ENCODE measurements at regions not wholly inside any gene's neighbourhood (a gene's known extent, or its start where the extent isn't known, plus 50 kb on each side); places are given as distances from the start of the nearest gene placed in this dataset.
A peak's percentile ranks its signal among the peaks of the same experiment; 100 is the strongest.

DNA sequence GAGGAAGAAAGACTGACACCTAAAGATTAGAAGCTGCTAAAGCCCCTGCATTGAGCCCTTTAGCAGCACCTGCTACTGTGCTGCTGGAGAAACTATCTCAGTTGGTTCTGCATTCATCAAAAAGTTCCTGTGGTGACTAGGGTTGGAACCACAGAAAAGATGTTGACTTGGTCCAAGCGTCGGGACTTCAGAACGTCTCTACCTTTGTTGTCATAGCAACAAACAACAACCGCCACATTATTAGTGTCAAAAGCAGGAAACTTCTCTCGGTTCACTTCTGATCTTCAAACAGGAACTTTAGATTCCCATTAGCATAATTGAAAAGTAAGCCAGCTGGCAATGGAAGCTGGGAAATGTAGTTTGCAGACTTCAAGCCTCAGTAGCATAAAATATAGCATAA, 368.0 kb downstream of the SEC23A start:
- DNase-seq (ENCODE audit: low spot score in 2 of 2) (no peak), ATAC-seq (no peak)
- no peaks in the 10 kb centered on the region for H3K36me3 Mint-ChIP-seq
- no peak overlapping the region for H3K27ac Mint-ChIP-seq
- H3K4me1 Mint-ChIP-seq: no peaks in the 10 kb centered on the region
- H3K9me3 Mint-ChIP-seq: peaks cover under 1% of the 10 kb centered on the region
- no peak overlapping the region for H3K4me3 Mint-ChIP-seq

DNA sequence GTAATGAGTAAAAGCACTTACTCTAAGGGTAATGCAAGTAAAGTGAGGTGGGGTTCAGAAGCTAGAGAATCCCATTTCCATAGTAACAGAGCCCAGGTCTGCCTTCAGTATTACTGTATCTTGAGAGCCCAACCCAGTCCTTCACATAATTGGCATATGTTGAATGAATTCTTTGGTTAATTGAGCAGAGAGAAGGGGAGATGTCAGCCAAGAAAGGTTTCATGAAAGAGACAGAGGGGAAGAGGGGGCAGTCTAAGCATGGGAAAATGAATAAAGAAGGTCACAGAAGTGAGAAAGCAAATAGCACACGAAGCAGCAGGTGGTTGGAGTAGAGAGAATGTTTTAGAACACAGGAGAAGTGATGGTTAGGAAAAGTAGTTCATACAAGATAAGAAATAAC, 371.1 kb downstream of the SEC23A start:
- H3K27ac Mint-ChIP-seq: no peak overlapping the region

DNA sequence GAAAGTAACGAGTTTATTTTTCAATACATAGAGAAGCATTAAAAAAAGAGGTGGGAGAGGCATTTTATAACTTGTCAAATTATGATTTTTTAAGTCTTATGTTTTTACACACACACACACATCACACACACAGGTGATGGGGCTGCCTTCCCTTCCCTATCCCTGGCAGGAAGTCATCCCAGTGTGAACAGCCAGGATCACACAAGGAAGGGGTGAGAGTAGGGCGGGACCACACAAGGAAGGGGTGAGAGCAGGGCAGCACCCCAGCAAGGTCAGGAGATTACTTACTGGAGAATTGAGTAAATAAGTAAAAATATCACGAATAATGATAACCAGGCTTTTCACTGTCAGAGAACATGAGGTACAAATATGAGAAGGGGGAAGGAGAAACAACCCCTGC, 372.6 kb downstream of the SEC23A start:
- ATAC-seq (no peak), DNase-seq (ENCODE audit: low spot score in 2 of 2) (no peak)
- H3K36me3 Mint-ChIP-seq: no peaks in the 10 kb centered on the region
- H3K4me3 Mint-ChIP-seq: no peak overlapping the region
- no peak overlapping the region for H3K27ac Mint-ChIP-seq
- H3K9me3 Mint-ChIP-seq: no peaks in the 10 kb centered on the region
- H3K4me1 Mint-ChIP-seq: no peaks in the 10 kb centered on the region

More for the DNA sequence above, 371.1 kb downstream of the SEC23A start:
- no peaks in the 10 kb centered on the region for H3K9me3 Mint-ChIP-seq
- H3K4me1 Mint-ChIP-seq: no peaks in the 10 kb centered on the region
- H3K36me3 Mint-ChIP-seq: no peaks in the 10 kb centered on the region
- no peak for ATAC-seq
- no peak for DNase-seq (ENCODE audit: low spot score in 2 of 2)
- no peak overlapping the region for H3K4me3 Mint-ChIP-seq

DNA sequence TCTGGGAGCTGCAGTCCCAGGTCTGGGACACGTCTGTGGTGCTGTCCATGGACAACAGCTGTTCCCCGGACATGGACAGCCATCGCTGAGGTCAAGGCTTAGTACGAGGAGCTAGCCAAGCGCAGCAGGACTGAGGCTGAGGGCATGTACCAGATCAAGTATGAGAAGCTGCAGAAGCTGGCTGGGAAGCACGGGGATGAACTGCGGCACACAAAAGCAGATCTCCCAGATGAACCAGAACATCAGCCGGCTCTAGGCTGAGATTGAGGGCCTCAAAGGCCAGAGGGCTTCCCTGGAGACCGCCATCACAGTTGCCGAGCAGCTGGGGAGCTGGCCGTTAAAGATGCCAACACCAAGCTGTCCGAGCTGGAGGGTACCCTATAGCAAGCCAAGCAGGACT, 375.3 kb downstream of the SEC23A start:
- Mint-ChIP-seq H3K36me3 (no peaks in the 10 kb centered on the region), H3K4me3 (no peak overlapping the region), H3K27ac (no peak overlapping the region), H3K9me3 (no peaks in the 10 kb centered on the region), H3K4me1 (no peaks in the 10 kb centered on the region)
- no peak for DNase-seq (ENCODE audit: low spot score in 2 of 2)
- no peak for ATAC-seq

DNA sequence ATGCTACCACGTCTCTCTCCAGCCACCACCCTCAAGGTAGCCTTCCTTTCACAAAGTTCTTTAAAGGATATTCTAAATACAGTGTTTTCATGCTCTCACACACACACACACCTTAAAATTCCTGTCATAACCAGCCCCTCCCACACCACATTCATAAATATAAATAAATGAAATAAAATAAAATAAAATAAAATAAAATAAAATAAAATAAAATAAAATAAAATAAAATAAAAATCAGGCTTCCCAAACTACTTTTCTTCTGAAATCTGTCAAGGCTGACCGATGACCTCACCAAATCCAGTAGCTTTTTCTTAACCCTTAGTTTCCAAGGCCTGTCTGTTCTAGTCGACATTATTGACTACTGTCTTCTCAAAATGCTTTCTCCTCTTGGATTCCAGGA, 378.4 kb downstream of the SEC23A start:
- no peaks in the 10 kb centered on the region for H3K9me3 Mint-ChIP-seq
- H3K4me3 Mint-ChIP-seq: no peak overlapping the region
- DNase-seq (ENCODE audit: low spot score in 2 of 2) (no peak), ATAC-seq (no peak)
- no peaks in the 10 kb centered on the region for H3K36me3 Mint-ChIP-seq
- H3K27ac Mint-ChIP-seq: no peak overlapping the region
- H3K4me1 Mint-ChIP-seq: no peaks in the 10 kb centered on the region

DNA sequence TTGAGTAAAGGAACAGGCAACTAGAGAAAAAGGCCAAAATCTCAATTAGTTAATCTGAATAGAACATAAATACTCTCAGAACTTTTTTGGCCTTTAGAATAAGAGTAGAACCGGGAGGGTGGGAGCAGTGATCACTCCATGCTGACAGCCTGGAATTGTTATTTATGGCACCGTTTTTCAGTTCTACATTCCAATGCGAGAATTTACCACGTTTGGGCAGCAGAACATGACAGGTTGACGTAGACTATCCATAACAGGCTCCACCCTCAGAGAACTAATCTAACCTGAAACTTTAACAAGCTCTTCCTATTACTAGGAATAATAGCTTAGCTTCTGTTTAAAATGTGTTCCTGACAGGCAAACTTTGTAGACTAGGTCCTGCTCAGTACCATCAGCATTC, 379.1 kb downstream of the SEC23A start:
- Mint-ChIP-seq H3K27ac (no peak overlapping the region), H3K36me3 (no peaks in the 10 kb centered on the region), H3K9me3 (no peaks in the 10 kb centered on the region), H3K4me1 (no peaks in the 10 kb centered on the region), H3K4me3 (no peak overlapping the region)
- DNase-seq (ENCODE audit: low spot score in 2 of 2) (no peak), ATAC-seq (no peak)

DNA sequence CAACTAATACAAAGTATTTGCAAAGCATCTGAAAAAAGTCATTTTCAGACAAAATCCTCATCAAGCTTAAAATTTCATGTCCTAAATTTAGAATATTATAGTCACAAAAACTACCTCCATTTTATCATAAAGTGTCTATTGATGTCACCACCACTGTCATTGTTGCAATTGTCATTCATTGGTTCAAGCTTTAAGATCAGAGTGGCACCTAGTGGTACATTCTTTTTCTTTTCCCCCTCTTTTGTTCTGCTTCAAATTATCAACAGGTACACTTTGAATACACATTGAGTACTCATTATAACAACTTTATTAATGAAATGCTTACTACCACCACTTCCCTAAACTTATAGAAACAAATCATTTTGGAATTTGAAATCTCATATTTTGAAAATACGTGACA, 379.8 kb downstream of the SEC23A start:
- no peak overlapping the region for H3K27ac Mint-ChIP-seq
- H3K9me3 Mint-ChIP-seq: no peaks in the 10 kb centered on the region
- ATAC-seq (no peak), DNase-seq (ENCODE audit: low spot score in 2 of 2) (no peak)
- H3K4me3 Mint-ChIP-seq: no peak overlapping the region
- H3K36me3 Mint-ChIP-seq: no peaks in the 10 kb centered on the region
- H3K4me1 Mint-ChIP-seq: no peaks in the 10 kb centered on the region

DNA sequence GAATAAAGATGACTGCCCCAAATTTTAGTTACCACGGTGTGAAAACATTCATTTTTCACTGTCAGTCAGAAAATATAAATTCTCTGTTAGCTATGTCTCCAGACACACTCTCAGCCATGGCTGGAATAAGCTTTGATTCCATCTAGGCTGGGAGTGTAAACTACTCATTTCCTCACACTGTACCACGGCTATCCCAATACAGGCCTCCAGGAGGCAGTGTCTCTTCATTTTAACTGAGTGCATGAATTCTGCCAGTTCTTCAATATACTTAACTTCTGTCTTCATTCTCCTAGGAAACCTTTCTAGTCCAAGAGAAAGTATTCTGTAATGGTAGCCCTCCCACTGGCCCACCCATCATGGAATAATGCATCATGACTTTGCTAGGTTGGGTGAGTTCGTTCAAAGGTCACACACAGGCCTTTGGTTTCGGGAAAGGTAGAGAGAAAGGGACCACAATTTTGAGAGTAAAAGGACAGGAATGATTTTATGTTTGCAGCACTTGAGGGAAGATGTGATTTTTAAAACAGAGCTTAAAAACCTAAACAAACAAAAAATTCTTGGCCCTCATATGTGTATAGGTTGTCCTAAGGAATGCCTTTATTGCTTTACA, 381.1 kb downstream of the SEC23A start:
- ATAC-seq: no peak
- H3K4me3 Mint-ChIP-seq: no peak overlapping the region
- DNase-seq (ENCODE audit: low spot score in 2 of 2): peak in 1 of 2 donors; percentile 58

DNA sequence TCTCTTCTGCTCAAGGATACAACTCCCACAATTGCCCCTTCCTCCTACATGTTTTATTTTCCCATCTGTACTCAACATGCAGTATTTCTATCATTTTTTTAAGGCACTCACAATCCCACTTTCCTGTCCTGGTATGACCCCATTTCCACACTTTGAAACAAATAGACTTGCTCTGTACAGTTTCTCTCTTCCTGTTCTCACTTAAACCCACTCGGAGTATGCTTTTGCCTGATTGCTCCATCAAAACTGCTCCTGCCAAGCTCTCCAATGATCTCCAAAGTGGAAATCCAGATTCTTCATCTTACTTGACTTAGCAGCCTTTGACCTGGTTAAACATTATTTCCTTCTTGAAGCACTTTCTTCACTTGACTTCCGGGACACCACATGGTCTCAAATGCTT, 384.5 kb downstream of the SEC23A start:
- Mint-ChIP-seq H3K4me3 (no peak overlapping the region), H3K4me1 (no peaks in the 10 kb centered on the region), H3K36me3 (no peaks in the 10 kb centered on the region), H3K9me3 (peaks cover 4% of the 10 kb centered on the region), H3K27ac (no peak overlapping the region)
- DNase-seq (ENCODE audit: low spot score in 2 of 2) (no peak), ATAC-seq (no peak)

More for the DNA sequence above, 381.1 kb downstream of the SEC23A start:
- Mint-ChIP-seq H3K27ac (no peak overlapping the region), H3K36me3 (no peaks in the 10 kb centered on the region), H3K4me1 (no peaks in the 10 kb centered on the region), H3K9me3 (peaks cover 4% of the 10 kb centered on the region)

DNA sequence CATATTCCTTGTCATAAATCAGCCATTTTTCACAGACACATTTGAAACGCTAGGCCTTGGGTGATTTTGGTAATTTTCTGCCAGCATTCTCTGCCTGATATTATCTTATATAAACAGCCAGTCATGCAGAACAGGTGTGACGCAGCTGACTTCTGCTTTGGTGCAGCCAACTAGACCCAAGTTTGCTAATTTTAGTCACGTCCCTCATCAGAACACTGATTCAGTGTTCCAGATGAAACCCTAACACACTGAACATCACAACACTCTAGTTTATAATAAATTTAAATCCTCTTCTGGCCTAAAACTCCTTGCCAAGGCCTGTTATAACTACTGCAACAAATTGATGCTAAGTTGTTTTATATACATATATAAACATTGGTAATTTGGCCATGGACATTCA, 386.1 kb downstream of the SEC23A start:
- no peaks in the 10 kb centered on the region for H3K36me3 Mint-ChIP-seq
- DNase-seq (ENCODE audit: low spot score in 2 of 2) (no peak), ATAC-seq (no peak)
- H3K27ac Mint-ChIP-seq: no peak overlapping the region
- H3K4me3 Mint-ChIP-seq: no peak overlapping the region
- H3K9me3 Mint-ChIP-seq: peaks cover 8% of the 10 kb centered on the region
- no peaks in the 10 kb centered on the region for H3K4me1 Mint-ChIP-seq

DNA sequence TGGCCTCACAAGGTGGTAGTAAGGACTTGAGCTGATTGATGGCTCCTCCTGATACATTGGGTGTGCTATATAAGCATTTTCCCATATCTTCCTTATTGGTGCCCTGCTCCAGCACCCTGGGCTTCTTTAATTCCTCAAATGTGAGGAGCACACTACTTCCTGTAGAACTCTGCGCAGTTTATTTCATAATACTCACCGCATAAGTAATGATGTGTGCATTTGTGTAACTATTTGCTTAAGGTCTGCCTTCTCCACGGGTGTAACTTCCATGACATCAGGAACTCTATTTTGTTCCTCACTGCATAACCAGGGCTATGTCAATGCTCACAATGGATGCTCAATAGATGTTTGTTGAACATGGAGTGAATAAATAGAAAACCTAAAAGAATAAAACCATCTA, 392.2 kb downstream of the SEC23A start:
- Mint-ChIP-seq H3K4me1 (no peaks in the 10 kb centered on the region), H3K4me3 (no peak overlapping the region), H3K9me3 (peaks cover 4% of the 10 kb centered on the region), H3K27ac (no peak overlapping the region), H3K36me3 (no peaks in the 10 kb centered on the region)
- no peak for DNase-seq (ENCODE audit: low spot score in 2 of 2)
- no peak for ATAC-seq

DNA sequence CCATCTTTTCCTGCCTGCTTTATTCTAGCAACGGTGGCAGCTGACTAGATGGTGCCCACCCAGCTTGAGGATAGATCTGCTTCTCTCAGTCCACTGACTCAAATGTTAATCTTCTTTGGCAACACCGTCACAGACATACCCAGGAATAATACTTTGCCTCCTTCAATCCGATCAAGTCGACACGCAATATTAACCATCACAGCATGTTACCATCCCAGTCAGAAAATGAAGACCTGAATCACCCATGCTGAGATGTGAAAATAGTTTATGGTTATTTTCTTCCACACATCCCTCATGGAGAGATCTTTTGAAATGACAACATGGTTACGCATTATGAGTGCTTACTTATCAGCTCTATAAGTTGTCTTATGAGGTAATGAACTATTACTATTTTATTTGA, 392.8 kb downstream of the SEC23A start:
- no peaks in the 10 kb centered on the region for H3K4me1 Mint-ChIP-seq
- ATAC-seq (no peak), DNase-seq (ENCODE audit: low spot score in 2 of 2) (no peak)
- no peak overlapping the region for H3K27ac Mint-ChIP-seq
- no peaks in the 10 kb centered on the region for H3K36me3 Mint-ChIP-seq
- peaks cover 4% of the 10 kb centered on the region for H3K9me3 Mint-ChIP-seq
- no peak overlapping the region for H3K4me3 Mint-ChIP-seq

DNA sequence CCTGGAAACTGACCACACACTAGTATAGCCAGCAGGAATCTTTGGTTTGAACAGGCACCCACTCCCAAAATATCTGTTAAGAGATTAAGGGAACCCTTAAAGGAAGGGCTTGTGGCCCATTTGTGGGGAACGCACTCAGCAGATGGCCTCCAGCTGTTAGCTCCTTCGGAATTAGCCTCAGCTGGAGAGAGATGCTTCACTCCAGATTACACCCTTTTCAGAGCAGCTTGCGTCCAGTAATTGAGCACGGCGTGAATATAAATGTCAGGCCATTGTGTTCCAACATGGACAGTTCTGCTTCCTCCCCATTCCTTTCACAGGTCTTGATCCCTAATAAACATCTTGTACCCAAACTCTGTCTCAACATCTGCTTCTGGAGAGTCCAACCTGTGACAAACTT, 397.8 kb downstream of the SEC23A start:
- no peak overlapping the region for H3K4me3 Mint-ChIP-seq
- H3K9me3 Mint-ChIP-seq: peaks cover 3% of the 10 kb centered on the region
- no peaks in the 10 kb centered on the region for H3K4me1 Mint-ChIP-seq
- ATAC-seq (no peak), DNase-seq (ENCODE audit: low spot score in 2 of 2) (no peak)
- no peaks in the 10 kb centered on the region for H3K36me3 Mint-ChIP-seq
- H3K27ac Mint-ChIP-seq: no peak overlapping the region

DNA sequence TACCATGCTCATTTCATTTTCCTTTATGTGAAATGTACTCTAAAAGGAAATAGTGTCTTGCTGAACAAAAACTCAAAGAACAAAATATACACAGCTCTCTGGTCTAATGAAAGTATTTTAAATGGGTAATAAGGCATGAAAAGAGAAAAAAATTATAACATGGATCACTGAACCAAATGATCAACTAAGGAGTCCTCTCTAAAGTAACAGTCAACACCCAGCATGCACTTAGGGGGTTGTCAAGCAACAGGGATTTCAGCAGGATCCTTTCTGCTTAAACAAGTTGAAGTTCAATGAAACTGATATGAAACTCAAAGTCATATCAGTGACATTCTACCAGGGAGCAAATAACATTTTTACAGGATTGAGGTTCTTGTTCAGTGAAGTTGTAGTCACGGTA, 398.8 kb downstream of the SEC23A start:
- no peaks in the 10 kb centered on the region for H3K36me3 Mint-ChIP-seq
- no peak overlapping the region for H3K4me3 Mint-ChIP-seq
- no peaks in the 10 kb centered on the region for H3K4me1 Mint-ChIP-seq
- no peak overlapping the region for H3K27ac Mint-ChIP-seq
- ATAC-seq (no peak), DNase-seq (ENCODE audit: low spot score in 2 of 2) (no peak)
- peaks cover 9% of the 10 kb centered on the region for H3K9me3 Mint-ChIP-seq

DNA sequence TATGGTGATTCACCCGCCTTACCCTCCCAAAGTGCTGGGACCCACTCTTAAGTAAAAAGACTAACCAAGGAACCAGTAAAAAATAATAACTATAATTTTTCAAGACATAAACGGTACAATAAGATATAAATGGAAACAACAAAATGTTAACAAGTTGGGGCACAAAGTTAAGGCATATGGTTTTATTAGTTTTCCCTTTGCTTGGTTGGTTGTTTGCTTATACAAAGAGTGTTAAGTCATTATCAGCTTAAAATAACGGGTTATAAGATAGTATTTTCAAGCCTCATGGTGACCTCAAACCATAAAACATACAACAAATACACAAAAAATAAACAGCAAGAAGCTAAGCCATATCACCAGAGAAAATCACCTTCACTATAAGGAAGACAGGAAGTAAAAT, 406.1 kb downstream of the SEC23A start:
- no peak overlapping the region for H3K27ac Mint-ChIP-seq
- H3K4me1 Mint-ChIP-seq: no peaks in the 10 kb centered on the region
- ATAC-seq (no peak), DNase-seq (ENCODE audit: low spot score in 2 of 2) (no peak)
- no peaks in the 10 kb centered on the region for H3K36me3 Mint-ChIP-seq
- H3K4me3 Mint-ChIP-seq: no peak overlapping the region
- H3K9me3 Mint-ChIP-seq: peaks cover 28% of the 10 kb centered on the region

DNA sequence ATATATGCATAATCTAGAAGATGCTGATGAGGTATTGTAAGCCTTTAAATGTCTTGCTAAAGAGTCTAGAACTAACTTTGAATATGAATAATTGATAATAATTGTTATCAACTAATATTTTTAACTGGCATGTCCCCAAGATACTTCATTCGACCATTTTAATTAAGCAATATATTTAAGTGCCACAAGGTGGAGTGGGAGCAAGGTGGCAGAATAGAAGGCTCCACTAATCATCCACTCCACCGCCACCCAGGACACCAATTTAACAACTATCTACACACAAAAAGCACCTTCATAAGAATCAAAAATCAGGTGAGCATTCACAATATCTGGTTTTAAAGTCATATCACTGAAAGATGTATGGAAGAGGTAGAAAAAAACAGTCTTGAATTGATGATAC, 409.6 kb downstream of the SEC23A start:
- no peaks in the 10 kb centered on the region for H3K4me1 Mint-ChIP-seq

DNA sequence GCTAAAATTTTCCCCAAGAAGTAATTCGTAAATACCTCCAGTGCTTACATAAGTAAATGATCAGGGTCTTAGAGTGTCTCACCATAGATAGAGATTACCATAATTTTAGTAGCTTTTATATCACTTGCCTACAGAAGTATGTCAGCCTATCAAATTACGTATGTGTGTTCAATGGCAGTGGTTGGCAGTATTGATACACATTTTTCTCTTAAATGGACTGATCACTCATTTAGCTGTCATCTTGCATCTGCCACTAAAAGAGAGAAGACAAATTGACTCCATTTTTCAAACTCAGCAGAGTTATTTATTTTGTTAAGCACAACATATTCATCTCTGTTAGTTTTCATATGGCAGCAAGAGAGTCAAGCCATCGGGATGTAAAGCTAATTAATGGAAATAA, 413.1 kb upstream of the CLEC14A start:
- Mint-ChIP-seq H3K4me3 (no peak overlapping the region), H3K4me1 (no peaks in the 10 kb centered on the region), H3K9me3 (peaks cover 19% of the 10 kb centered on the region), H3K36me3 (no peaks in the 10 kb centered on the region), H3K27ac (no peak overlapping the region)
- DNase-seq (ENCODE audit: low spot score in 2 of 2) (no peak), ATAC-seq (no peak)

More for the DNA sequence above, 409.6 kb downstream of the SEC23A start:
- H3K4me3 Mint-ChIP-seq: no peak overlapping the region
- peaks cover 16% of the 10 kb centered on the region for H3K9me3 Mint-ChIP-seq
- ATAC-seq: no peak
- H3K36me3 Mint-ChIP-seq: no peaks in the 10 kb centered on the region
- no peak for DNase-seq (ENCODE audit: low spot score in 2 of 2)
- H3K27ac Mint-ChIP-seq: no peak overlapping the region

Measured in stimulated activated effector memory CD8-positive, alpha-beta T cell treated with anti-CD3 and anti-CD28 coated beads, Interleukin-12 subunit alpha, Interleukin-12 subunit beta, amount 100 ng/mL, for 72 hours (primary cell).